ENCODE measurements at regions not wholly inside any gene's neighbourhood (a gene's known extent, or its start where the extent isn't known, plus 50 kb on each side); places are given as distances from the start of the nearest gene placed in this dataset.

DNA sequence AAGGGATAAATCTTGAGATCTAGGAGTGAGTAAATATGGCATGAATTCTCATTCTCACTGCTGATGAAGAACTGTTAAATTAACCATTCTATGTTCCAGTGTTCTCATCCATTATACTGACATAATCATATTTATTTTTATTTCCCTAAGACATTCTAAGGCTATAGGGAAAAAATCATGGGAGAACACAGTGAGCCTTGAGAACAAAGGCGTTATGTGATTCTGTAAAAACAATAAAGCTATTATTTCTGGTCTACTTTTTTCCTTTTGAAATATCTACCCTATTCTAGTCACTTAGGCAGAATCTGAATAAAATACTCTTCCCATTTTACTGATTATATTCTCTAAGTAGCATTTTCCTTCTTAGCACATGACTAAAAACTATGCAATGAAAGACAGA is 155.7 kb upstream of the ADAMTS16 start:
- peak; percentile 15 for DNase-seq

DNA sequence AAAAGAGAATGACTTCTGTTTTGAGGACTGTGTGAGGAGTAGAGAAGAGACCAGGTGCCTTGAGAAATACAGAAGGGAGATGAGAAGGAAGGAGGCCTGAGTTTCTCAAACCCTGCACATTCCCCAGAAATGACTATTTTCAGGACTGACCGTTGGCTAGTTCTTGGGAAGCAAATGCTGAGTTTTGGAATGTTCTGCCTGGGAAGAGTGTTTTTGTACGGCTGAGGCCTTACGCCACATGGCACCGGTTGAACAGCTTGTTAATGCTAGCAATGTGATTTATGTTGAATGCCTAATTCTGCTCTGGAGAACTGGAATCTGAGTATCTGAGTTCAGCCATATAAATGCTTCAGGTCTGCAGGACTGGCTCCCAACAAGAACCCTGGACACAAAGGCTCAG is 152.7 kb upstream of the ADAMTS16 start:
- DNase-seq: no peak

DNA sequence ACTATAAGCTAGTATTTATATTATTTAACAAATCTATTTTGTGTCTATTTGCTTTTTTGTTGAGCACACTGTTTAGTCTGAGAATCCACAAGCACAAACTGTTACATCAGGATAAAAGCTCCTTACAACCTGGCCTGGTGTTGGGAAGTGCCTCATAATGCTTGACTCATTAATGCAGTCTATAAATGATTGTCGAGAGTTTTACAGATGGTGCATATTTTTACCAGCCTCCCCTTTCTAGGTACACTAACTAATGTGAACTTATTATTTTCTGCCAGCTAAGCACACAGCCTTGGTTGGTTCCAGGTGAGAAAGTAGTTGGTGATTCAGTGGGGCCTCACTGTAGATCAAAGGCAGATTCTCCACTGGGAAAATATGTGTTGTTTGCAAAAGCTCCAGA is 151.0 kb upstream of the ADAMTS16 start:
- no peak for DNase-seq

DNA sequence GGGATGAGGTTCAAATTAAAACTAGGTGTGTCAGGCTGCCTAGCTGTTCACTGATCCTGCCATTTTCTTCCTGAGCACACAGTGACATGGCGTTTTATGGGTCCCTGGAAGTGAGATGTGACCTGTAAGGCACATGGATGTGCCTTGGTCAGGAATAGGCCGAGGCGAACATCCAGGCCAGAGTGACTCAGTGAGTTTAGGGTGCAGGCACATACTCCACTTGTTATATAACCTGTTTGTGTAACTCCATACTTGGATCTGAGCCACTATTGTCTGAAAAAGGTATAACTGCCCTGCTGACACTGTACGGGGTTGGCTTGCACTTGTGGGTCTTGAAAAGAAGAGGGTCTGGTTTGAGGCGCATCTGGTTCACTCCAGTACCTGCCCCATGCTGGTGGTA is 150.1 kb upstream of the ADAMTS16 start:
- DNase-seq: no peak

DNA sequence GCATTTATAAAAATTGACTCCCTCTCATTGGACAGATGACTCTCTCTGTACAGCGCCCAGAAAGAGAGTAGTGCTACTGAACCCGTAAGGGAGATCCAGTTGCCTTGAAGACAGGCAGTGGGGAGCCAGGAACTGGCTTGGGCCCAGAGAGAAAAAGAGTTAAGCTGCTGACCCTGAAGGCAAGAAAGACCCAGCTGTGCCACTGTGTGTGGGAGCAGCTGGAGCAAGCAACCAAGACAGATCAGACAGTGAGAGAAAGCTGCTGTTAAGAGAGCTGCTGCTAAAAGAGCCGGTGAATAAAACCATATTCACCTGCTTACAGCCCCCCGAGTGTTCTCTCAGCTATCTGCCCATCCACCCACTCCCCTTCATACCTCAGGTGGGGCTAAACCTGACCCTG is 149.7 kb upstream of the ADAMTS16 start:
- DNase-seq: no peak

DNA sequence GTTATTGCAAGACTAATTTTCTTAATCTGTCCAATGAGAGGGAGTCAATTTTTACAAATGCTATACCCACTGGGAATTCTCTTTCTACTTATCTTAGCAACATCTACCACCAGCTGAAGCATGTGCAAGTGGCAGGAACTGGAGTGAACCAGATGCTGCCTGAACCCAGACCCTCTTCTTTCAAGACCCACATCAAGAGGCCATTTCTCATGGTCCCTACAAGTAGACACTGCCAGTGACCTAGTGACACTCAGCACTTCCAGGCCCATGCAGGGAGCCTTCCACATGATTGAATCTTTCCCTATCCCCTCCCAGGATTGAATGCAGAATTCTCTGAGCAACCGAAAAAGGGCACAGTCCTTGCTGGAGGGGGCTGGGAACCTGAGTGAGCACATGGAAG is 148.2 kb upstream of the ADAMTS16 start:
- DNase-seq: no peak

DNA sequence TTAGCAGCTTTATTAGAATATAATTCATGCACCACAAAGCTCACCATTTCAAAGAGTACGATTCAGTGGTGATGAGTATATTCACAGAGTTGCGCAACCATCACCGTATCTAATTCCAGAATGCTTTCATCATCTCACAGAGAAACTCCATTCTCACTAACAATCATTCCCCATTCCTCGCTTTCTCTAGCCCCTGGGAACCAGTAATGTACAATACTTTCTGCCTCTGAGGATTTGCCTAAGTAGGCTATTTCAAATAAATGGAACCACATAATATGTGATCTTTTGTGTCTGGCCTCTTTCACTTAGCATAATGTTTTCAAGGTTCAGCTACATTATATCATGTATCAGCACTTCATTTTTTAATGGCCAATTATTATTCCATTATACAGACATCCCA is 145.1 kb upstream of the ADAMTS16 start:
- no peak for DNase-seq

DNA sequence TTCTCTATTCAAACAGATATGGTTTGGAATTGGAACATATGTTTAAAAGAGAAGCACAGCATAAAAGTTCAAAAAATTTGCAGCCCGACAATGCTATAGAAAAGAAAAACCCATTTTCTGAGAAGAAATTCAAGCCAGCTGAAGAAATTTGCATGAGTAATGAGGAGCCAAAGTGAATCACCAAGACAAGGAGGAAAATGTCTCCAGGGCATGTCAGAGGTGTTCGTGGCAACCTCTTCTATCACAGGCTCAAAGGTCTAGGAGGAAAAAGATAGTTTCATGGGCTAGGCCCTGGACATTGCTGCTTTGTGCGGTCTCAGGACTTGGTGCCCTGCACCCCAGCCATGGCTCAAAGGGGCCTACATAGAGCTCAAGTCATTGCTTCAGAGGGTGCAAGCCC is 134.8 kb upstream of the ADAMTS16 start:
- no peak for DNase-seq

DNA sequence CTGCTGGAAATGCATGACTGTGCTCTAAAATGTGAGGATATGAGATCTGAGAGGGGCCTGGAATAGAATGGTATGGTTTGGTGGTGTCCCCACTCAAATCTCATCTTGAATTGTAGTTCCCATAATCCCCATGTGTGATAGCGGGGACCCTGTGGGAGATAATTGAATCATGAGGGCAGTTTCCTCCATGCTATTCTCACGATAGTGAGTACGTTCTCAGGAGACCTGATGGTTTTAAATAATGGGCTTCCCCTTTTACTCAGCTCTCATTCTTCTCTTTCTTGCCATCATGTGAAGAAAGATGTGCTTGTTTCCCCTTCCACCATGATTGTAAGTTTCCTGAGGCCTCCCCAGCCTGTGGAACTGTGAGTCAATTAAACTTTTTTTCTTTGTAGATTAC is 133.6 kb upstream of the ADAMTS16 start:
- DNase-seq: no peak

DNA sequence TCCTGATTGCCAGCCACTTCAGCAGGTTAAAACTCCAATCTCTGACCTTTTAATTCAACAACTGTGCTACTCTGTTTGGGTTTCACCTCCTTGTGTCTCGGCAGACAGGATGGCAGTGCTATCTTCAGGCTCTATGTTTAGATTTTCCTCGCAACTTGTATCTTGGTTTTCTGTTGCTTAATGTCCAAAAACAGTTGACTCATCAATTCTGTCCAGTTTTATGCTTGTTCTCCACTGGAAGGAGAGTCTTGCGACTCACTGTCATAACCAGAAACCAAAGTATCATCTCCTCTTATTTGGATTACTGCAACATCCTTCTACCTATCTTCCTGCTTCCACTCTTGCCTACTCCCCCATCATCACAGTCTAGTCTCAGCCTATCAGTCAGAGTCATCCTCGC is 130.9 kb upstream of the ADAMTS16 start:
- no peak for DNase-seq

DNA sequence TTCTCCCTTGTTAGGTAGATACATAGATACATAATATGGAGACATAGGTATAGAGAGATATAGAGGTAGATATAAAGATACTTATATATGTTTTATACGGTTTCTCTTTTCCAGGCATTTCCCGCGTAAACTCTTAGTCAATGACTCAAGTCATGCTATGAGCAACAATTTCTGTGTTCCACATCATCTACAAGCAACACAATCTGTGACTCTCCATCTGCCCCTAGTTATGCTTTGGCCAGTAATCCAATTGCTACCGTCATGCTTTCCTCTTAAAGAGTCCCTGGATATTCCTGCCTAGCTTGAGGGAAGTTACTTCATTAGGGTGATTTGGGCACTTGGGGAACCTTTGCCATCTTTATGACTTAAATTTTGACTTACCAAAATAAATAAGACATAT is 129.0 kb upstream of the ADAMTS16 start:
- no peak for DNase-seq

DNA sequence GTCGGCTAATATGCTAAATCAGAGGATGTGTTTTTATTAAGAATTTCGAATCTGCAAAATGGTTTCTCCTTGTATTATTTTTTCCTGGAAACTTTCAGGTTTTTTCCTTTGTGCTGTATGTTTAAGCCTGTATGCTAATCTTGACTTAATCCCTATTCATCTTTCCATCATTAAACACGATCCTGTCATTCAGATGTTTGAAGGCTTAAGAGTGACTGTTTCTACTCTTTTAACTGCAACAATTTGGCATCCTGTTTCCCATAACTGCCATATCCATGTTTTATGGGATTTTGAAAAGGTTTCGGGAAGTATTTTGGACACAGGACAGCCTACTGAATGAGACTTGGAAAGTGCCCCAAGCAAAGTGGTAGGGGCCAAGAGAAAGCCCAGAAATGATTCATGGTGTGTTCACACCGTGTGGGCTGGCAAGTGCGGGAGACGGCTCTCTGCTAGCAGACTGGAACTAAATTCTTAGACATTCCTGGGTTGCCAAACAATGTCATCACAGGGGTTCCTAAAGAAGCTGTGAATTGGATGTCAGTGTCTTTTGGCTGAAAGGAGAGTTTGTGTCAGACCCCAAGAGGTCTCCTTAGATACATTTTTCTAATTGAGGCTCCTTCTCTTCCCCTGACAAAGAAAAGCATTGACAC is 125.4 kb upstream of the ADAMTS16 start:
- no peak for DNase-seq

DNA sequence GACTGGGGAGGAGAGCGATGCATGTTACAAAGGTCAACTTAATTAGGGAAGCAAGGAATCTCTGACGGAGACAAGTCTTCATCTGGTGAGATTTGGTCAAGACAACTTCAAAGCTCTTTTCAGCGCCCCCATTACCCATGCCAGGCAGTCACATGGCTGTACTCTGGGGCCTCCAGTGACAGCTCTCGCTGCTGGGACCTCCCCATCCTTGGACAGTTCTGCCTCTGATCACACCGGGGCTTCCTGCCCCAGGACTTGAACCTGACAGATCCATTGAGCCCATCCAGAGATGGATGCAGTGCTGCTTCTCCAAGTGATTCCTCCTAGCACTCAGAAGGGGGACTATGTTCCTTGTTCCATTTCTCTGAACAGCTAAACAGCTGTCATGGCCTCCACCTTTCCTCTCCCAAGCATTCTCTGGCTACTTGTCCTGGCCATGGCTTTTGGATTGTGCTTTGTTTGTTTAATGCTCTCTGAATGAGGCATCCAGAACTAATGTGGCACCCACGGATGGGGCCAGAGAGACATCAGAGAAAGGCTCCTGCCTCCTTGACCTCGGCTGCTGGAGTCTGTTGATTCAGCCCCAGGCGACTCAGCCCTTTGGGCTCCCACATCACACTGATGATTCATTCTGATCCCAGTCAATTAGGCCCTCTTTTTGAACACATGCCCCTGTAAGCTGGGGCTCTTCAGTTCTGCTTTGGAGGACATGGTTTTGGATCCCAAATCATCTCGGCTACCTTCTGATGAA is 122.1 kb upstream of the ADAMTS16 start:
- no peak for DNase-seq

DNA sequence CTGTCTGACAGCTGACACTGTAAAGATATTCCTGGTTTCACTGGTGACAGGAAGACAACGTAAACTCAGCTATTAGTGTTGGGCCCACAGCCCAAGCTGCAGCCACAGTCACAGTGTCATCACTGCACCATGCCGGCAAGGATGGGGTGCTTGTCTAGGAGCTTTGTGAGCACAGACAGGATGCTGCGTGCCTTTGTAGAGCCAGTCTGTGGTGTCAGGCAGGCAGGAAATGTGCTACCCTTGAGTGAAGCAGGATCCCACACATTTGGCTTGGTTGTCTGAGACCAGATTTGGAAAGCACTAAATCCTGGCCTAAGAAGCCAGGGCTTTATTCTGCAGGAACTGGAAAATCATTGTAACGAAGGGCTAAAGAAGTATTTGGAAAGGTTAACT is 121.6 kb upstream of the ADAMTS16 start:
- DNase-seq: no peak

DNA sequence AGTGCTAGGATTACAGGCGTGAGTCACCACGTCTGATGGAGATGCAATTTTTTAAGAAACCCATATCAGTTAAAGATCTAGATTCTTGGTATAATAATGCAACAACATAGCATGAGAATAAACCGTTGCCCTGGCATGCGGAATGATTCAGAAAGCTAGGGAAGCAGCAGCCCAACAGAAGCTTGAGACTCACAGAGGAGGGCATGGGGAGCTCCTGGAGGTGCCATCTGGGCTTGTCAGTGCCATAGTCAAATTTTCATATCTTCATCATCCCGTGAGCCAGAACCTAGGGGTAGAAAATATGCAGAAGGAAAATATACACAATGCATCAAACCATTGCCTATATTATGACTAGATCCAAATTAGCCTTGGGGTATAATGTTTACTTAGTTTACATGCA is 118.7 kb upstream of the ADAMTS16 start:
- DNase-seq: no peak

DNA sequence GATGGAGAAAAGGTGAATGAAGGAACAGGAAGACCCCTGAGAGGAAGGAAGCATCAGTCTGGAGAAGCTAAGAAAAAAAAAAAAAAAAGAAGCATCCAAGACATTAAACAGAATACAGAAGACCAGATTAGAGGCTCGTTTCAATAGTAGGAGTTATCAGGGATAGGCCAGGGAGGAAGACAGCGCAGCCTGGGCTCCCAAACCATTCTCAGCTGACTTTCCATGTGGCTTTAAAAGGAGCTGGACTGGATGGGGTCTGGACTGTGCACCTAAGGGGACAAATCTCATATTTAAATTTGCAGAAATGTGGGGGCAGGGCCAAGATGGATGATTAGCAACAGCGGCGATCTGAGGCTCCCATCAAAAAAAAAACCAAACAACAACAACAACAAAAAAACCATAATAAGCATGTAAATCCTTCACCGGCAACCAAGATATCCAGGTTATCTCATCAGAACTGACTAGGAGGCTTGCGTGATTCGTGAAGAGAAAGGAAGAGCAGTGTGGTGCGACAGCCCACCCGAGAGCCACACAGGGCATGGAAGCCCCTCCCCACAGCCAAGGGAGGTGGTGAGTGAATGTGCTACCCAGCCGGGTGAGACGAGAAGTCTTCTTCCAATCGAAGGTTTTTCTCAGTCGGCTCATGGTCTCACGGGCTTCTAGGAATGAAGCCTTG is 114.9 kb upstream of the ADAMTS16 start:
- no peak for DNase-seq

DNA sequence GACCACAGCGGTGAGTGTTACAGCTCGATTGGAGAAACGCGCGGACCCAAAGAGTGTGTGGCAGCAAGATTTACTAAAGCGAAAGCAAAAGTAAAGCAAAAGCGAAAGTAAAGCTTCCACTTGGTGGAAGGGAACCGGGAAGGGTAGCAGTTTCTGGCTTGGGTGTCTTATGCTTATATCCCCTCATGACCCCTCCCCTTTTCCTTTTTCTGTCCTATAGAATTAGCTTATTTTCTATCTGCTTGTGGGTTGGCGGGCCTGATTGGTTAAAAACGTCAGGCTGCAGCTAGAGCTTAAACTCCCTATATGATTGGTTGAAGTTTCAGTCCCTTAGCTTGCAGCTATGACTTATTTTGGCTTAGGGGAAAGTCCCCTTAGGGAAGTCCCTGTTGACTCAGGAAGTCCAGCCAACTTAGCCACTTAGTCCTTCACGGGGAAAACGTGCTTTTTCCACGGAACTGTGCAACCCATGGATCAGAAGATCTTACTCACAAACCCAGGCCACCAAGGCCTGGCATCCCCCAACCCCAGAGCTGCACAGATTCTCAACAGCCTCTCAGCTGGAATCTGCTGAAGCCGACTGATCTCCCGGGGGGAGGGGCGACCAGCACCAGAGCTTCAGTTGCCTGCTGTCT is 114.2 kb upstream of the ADAMTS16 start:
- DNase-seq: no peak

DNA sequence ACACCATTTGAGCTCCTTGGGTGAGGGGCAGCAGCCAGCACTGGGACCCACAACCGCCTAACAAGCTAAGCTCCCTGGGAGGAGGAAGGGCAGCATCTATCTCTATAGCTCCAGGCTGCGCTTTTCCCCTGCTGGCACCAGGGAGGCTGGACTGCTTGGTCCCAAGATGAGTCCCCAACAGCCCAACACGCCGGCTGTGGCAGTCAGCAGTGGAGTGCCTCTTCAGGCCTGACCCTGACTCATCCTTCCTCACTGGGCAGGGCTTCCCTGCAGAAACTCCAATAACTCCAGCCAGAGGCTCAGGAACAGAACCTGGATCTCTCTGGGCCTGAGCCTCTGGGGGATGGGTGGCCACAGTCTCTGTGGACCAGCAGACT is 113.7 kb upstream of the ADAMTS16 start:
- no peak for DNase-seq

DNA sequence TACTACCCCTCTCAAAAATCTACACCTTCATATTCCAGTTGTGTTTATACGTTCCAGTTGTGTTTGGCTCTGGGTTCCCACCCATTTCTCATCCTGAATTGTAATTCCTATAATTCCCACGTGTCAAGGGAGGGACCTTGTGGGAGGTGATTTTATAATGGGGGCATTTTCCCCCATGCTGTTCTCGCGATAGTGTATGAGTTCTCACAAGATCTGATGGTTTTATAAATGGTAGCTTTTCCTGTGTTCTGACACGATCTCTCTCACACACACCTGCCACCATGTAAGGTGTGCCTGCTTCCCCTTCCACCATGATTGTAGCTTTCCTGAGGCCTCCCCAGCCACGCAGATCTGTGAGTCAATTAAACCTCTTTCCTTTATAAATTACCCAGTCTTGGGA is 108.5 kb upstream of the ADAMTS16 start:
- no peak for DNase-seq

DNA sequence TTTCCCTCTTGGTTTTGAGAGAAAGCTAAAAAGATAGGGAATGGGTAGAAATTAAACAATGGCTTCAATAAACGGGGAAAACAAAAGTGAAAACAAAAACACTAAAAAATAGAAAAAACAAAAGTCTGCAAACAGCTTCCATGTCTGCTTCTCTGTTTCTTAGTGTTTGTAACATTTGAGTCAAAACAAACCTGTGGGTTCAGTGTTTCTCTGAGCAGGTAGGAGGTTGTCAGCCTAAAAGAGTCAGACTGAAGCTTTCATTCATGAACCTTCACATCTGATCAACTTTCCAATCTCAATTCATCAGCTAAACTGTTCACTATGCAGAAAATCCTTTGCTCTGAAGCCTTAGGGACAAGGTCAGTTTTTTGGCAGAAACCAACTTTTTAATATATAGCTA is 102.5 kb upstream of the ADAMTS16 start:
- no peak for DNase-seq

DNA sequence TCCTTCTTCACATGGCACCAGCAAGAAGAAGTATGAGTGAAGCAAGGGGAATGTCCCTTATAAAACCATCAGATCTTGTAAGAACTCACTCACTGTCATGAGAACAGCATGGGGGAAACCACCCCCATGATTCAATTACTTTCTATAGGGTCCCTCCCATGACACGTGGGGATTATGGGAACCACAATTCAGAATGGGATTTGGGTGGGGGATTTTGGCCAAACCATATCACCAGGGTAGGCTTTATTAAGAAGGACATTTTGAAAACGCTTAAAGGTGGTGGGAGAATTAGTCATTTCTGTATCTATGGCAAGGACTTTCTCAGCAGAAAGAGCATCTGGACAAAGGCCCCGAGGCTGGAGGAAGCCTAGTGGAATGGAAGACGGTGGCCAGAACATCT is 100.2 kb upstream of the ADAMTS16 start:
- no peak for DNase-seq

DNA sequence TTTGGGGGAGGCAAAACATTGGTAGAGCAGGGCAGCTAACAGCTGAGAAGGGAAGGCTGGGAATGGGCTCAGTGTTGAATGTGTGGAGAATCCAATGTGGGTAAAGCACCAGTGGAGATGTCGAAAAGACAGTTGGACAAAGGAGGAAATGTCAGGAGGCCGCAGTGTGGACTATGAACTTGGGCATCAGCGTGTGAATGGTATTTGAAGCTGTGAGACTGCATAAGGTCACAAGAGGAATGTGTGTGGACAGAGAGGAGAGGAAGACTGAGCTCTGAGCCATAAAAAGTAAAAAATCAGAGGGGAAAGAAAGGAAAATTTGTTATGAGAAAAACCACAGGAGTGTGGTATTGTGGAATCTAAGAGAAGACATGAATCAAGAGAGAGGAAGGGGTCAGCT is 99.4 kb upstream of the ADAMTS16 start:
- no peak for DNase-seq

DNA sequence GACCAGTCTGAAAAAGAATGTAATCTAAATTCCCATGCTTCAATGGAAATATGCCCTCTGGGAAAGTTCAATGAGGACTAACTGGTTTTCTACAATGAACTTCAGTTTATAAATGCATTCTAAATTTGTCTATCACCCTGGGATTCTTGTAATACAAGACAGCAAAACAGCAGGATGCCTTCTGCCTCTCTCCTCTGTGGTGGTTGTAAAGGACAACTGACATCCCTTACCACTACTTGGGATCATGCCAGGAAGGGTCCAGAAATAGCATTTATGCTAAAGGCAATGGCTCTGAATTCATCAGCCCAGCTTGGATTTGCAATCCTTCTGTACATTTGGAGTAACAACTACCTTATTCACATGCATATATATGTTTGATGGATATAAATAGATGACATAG is 97.3 kb upstream of the ADAMTS16 start:
- no peak for DNase-seq

DNA sequence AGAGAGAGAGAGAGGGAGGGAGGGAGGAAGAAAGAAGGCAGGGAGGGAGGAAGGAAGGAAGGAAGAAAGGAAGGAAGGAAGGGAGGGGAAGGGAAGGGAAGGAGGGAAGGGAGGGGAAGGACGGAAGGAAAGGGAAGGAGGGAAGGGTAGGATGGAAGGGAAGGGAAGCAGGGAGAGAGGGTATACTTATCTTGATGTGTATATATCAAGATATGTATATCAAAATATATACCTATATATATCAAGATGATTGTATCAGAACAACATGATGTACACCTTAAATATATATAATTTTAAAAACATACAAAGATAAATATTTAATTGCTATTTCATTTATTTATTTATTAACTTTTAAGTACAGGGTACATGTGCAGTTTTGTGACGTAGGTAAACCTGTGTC is 96.8 kb upstream of the ADAMTS16 start:
- no peak for DNase-seq
